ENCODE measurements at regions not wholly inside any gene's neighbourhood (a gene's known extent, or its start where the extent isn't known, plus 50 kb on each side); places are given as distances from the start of the nearest gene placed in this dataset.

- TF ChIP-seq CTCF (IDR thresholded peaks at IDR 0.05; ENCODE audit: unreplicated experiment): no peak
- Mint-ChIP-seq H3K9me3 (ENCODE audit: unreplicated experiment) (no peaks in the 10 kb centered on the region), H3K27ac (ENCODE audit: unreplicated experiment) (no peak overlapping the region), H3K4me3 (ENCODE audit: unreplicated experiment) (no peak overlapping the region), H3K27me3 (ENCODE audit: unreplicated experiment) (no peaks in the 10 kb centered on the region), H3K4me1 (ENCODE audit: unreplicated experiment) (no peaks in the 10 kb centered on the region), H3K36me3 (ENCODE audit: low read depth, unreplicated experiment) (no peaks in the 10 kb centered on the region)
- no peak for DNase-seq (ENCODE audit: low spot score)
Measured at GRCh38 chr5:97531549-97531948, 348.5 kb upstream of the RIOK2 start.

GRCh38 chr5:97534166-97534565, 351.1 kb upstream of the RIOK2 start:
- H3K27ac Mint-ChIP-seq (ENCODE audit: unreplicated experiment): no peak overlapping the region
- peak; percentile 31 for DNase-seq (ENCODE audit: low spot score)
- no peak overlapping the region for H3K4me3 Mint-ChIP-seq (ENCODE audit: unreplicated experiment)
- no peaks in the 10 kb centered on the region for H3K27me3 Mint-ChIP-seq (ENCODE audit: unreplicated experiment)
- H3K4me1 Mint-ChIP-seq (ENCODE audit: unreplicated experiment): no peaks in the 10 kb centered on the region
- no peaks in the 10 kb centered on the region for H3K36me3 Mint-ChIP-seq (ENCODE audit: low read depth, unreplicated experiment)
- peak; percentile 54 for TF ChIP-seq CTCF (IDR thresholded peaks at IDR 0.05; ENCODE audit: unreplicated experiment)
- H3K9me3 Mint-ChIP-seq (ENCODE audit: unreplicated experiment): no peaks in the 10 kb centered on the region

GRCh38 chr5:97536683-97537082, 353.6 kb upstream of the RIOK2 start:
- Mint-ChIP-seq H3K4me3 (ENCODE audit: unreplicated experiment) (no peak overlapping the region), H3K4me1 (ENCODE audit: unreplicated experiment) (no peaks in the 10 kb centered on the region), H3K9me3 (ENCODE audit: unreplicated experiment) (no peaks in the 10 kb centered on the region), H3K36me3 (ENCODE audit: low read depth, unreplicated experiment) (no peaks in the 10 kb centered on the region), H3K27me3 (ENCODE audit: unreplicated experiment) (no peaks in the 10 kb centered on the region), H3K27ac (ENCODE audit: unreplicated experiment) (no peak overlapping the region)
- no peak for TF ChIP-seq CTCF (IDR thresholded peaks at IDR 0.05; ENCODE audit: unreplicated experiment)
- DNase-seq (ENCODE audit: low spot score): no peak

GRCh38 chr5:97538912-97539311, 355.9 kb upstream of the RIOK2 start:
- Mint-ChIP-seq H3K36me3 (ENCODE audit: low read depth, unreplicated experiment) (no peaks in the 10 kb centered on the region), H3K27me3 (ENCODE audit: unreplicated experiment) (no peaks in the 10 kb centered on the region), H3K9me3 (ENCODE audit: unreplicated experiment) (no peaks in the 10 kb centered on the region), H3K27ac (ENCODE audit: unreplicated experiment) (no peak overlapping the region), H3K4me3 (ENCODE audit: unreplicated experiment) (no peak overlapping the region), H3K4me1 (ENCODE audit: unreplicated experiment) (no peaks in the 10 kb centered on the region)
- no peak for TF ChIP-seq CTCF (IDR thresholded peaks at IDR 0.05; ENCODE audit: unreplicated experiment)
- DNase-seq (ENCODE audit: low spot score): no peak

- no peak for DNase-seq (ENCODE audit: low spot score)
- Mint-ChIP-seq H3K27ac (ENCODE audit: unreplicated experiment) (no peak overlapping the region), H3K27me3 (ENCODE audit: unreplicated experiment) (no peaks in the 10 kb centered on the region), H3K36me3 (ENCODE audit: low read depth, unreplicated experiment) (no peaks in the 10 kb centered on the region), H3K4me3 (ENCODE audit: unreplicated experiment) (no peak overlapping the region), H3K4me1 (ENCODE audit: unreplicated experiment) (no peaks in the 10 kb centered on the region), H3K9me3 (ENCODE audit: unreplicated experiment) (no peaks in the 10 kb centered on the region)
- no peak for TF ChIP-seq CTCF (IDR thresholded peaks at IDR 0.05; ENCODE audit: unreplicated experiment)
Measured at GRCh38 chr5:97541864-97542263, 358.8 kb upstream of the RIOK2 start.

All from endothelial cell (in vitro differentiated cells).